Esophagus mucosa (tissue), 1 donor: ENCODE measurements at regions not wholly inside any gene's neighbourhood (a gene's known extent, or its start where the extent isn't known, plus 50 kb on each side); places are given as distances from the start of the nearest gene placed in this dataset.
A peak's percentile ranks its signal among the peaks of the same experiment; 100 is the strongest.

Experiments used
- ATAC-seq: fragments of 200-7000 bp; cut with Tn5 transposase; one replicate; pipeline ENCODE4 v1.9.1; 2020
- donor health status: DM: yes; HTN: yes; CAD: no.

DNA sequence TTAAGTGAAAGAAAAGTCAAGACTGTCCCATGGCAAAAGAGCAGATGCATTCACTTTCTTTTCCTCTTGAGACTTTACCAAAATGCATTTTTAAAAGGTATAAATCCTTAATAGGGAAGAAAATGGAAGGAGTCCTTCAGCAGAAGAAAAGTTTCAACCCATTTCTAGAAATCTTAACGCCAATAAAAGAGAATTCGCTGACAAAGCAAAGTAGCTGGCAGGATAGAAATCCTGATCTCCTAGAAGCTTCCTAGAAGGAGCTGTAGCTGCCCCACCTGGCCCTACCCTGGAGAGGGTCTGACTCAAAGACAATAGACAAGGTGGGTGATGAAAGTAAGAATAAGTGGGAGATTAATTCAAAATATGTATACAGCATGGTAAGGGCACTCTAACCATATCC, 144.9 kb upstream of the PKDCC start:
- ATAC-seq, result no peak

DNA sequence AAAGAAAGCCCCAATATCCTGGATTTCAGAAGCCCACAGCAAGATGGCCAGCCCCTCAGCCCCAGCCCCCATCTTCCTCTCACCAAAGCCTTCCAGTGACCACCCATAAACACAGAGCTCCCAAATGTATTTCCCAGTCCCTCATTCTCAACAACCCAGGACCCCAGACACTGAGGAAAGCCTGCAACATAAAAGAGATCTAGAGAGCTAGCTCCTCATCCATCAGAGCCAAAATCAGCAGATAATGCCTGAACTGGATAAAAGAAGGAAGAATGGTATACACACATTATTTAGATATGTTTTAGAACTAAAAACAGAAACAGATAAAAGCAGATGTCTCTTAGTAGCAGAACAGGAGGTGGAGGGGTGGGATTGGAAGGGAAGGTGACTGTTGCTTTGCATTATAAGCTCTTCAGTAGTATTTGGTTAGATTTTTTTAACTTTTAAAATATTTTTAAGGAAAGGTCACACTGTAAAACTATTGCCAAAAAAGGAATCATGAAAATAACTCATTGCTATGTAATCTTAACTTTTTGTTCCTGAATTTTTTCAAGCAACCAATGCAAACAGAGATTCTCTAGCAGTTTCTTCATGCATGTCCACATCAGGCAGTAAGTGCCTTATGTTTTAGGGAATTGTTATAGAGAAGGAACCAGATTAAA, 144.2 kb upstream of the PKDCC start:
- ATAC-seq, result no peak

DNA sequence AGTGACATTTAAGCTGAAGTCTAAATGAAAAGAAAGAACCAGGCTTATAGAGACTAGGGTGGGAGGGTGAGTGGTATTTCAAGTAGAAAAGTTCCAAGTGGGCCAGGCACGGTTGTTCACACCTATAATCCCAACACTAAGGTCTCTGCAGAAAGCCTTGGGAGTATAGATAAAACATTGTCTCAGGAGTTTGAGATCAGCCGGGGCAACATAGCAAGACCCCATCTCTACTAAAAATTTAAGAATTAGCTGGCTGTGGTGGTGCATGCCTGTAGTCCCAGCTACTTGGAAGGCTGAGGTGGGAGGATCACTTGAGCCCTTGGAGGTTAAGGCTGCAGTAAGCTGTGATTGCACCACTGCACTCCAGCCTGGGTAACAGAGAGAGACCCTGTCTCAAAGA, 143.4 kb upstream of the PKDCC start:
- no peak for ATAC-seq

- peak; percentile 54 for ATAC-seq
These were observed 142.1 kb upstream of the PKDCC start for GRCh38 chr2:41905597-41906337.

GRCh38 chr2:41906338-41906725, 141.5 kb upstream of the PKDCC start:
- no peak for ATAC-seq

DNA sequence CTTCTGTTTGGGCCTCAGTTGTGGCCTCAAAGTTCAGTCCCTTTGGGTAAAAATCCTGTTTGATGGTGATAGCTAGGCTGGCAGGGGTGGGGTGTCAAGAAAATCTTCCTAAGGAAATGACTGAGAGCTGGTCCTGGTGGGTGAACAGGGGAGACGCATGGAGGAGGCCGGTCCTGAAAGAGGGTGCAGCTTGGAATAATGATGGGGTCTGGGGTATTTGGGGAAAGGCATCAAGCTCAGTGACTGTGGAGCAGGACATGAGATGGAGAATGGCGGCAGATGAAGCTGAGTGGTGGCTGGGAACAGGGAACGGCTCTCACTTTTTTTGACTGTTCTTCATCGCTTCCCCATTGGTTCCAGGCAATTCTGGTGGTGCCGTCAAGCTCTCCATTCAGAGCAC, 140.7 kb upstream of the PKDCC start:
- no peak for ATAC-seq

DNA sequence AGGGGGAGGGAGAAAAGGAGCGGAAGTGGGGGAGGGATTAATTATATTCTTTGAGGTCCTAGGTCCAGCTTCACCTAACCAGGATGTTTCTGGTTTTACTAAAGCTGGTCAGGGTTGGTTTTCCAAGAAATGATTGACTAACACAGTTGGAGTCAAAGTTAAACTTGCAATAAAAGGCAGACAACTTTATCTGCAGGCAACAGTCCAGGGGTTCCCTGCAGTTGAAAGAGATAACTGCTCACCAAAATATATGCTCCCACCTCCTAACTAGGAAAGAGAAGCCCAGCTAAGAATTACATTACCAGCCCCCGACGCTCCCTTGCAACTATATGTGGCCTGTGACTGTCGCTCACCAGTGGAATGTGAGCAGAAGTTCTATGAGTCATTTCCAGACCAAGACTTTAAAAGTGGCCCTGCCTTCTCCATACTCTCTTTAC, 140.0 kb upstream of the PKDCC start:
- ATAC-seq, result no peak

GRCh38 chr2:41908349-41908748, 139.5 kb upstream of the PKDCC start:
- no peak for ATAC-seq

DNA sequence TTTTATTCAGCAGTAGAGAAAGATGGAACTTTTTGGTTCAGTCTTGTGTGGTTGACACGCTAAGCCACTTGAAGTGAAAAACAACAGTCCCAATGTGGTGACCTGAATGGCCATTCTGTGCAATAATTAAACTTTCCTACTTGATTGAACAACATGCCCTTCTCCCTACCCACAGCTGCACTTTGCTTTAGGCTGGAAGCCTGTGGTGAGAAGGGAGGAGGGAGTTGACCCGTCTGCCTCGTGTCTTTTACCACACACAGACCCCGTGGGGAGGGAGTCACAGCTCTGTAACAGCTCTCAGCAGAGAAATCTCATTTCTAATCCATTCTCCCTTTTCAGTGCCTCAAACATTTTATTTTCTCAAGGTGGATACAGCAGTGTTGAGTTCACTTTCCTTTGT, 138.2 kb upstream of the PKDCC start:
- ATAC-seq, result no peak

DNA sequence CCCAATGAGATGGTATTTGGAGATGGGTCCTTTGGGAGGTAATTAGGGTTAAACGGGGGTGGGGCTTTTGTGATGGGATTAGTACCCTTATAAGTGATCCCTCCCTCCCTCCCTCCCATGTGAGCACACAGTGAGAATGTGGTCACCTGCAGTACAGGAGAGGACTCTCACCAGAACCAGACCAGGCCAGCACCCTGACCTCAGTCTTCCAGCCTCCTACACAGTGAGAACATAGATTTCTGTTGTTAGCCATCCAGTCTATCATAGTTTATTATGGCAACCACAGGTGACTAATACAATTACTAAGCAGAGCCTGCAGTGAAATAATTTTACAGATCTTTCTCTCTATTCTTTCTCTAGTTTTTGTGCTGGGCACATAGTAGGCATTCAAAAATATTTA, 137.7 kb upstream of the PKDCC start:
- no peak for ATAC-seq

DNA sequence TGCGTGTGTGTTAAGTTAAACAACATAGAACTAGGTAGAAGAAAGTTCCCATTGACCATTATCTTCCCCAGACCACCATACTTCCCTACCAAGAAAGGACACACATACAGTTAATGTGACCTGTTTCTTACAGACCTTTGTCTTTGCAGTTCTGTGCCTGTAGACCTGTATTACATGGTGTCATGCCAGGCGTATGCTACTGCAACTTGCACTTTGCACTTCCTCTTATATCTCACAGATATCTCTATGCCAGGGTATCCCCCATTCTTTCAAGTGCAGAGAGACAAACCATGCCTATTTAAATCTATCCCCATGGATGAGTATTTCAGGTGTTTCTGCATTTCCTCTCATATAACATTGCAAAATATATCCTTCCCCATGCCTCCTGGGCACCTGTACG, 136.8 kb upstream of the PKDCC start:
- no peak for ATAC-seq

DNA sequence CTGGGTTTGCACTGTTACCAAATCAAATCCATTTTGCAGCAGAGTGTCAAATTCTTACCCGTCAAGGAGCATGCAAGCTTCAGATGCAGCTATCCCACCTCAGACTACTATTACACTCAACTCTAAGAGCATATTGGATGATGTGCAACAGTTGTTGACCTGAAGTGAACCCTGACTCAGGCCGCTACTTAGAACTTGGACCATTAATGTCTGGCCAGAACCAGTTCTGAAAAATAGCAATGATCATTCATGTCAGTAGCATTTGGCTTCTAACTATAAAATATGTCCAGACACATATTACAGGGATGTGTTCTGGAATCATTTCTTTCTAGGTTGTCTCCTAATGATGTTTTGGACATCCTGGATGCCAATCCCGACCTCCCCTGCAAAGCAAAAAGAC, 135.5 kb upstream of the PKDCC start:
- ATAC-seq, result no peak

DNA sequence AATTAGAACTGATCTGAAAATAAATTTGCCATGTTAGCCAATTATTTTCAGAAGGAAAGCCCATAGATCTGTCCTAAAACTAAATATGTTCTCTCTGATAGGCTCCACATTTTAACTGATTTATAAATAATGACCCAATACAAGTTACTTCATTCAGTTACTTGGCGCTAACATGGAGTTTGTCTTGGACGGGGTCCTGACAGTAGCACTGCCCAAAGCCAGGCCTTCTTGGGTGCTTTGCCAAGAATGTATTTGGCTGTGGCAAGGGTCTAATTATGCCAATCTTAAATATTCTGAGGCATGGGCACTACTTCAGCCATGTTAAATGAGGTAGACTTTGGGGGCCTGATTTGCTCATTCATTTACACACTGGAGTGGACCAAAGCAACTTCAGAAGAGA, 135.0 kb upstream of the PKDCC start:
- ATAC-seq, result no peak

DNA sequence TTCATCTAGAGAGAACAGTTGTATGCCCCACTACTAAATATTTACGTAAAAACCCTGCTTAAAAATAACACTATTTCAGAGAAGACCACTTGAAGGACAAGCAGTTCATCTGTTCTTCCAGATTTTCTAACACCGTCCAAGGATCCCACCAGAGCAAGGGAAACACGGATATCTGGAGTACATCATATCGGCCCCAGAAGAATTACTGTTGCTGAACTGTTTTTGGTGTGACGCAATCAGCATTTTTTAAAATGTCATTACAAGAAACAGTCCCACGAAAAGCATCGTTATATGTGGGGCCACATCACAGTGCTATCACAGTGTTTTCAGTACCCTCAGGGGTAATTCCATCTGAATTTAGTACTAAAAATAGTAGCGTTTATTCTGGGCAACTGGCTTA, 134.5 kb upstream of the PKDCC start:
- no peak for ATAC-seq

- no peak for ATAC-seq
These were observed 133.8 kb upstream of the PKDCC start for GRCh38 chr2:41913921-41914609.

- ATAC-seq, result no peak
These were observed 132.9 kb upstream of the PKDCC start for GRCh38 chr2:41914936-41915335.

- no peak for ATAC-seq
These were observed 131.6 kb upstream of the PKDCC start for GRCh38 chr2:41916177-41916576.

DNA sequence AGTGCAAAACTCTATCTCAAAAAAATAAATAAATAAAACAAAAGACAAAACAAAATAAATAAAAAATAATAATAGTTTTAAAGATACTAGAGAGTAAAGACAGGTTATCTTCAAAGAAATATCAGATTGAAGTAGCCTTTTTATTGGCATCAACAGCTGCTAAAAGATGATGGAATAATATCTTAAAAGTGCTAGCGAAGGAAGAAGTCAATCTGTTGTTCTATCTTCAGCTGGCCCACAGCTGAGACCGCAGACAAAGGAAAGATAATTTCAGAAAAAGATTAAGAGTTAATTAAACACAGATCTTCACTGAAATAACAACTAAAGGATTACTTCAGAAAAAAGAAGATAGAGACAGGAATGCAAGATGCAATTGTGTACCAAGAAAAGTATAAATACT, 130.2 kb upstream of the PKDCC start:
- no peak for ATAC-seq

DNA sequence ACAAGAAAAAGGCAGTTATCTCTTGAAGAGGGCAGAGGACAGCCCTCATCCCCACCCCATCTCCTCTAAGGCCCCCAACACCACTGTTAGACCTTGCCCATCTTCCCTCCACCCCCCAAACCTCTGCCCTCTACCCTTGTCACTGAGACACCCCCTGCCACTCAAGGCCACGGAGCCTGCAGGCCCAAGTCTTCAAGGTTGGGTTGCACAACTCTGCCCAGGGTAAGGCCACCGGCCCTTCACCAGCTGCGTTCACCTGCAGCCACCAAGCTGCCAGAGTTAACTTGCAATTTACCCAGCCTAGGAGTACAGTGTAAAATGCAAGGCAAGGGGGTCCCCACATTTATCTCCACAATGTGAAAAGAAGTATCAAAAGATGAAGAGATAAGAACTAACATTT, 128.7 kb upstream of the PKDCC start:
- no peak for ATAC-seq

DNA sequence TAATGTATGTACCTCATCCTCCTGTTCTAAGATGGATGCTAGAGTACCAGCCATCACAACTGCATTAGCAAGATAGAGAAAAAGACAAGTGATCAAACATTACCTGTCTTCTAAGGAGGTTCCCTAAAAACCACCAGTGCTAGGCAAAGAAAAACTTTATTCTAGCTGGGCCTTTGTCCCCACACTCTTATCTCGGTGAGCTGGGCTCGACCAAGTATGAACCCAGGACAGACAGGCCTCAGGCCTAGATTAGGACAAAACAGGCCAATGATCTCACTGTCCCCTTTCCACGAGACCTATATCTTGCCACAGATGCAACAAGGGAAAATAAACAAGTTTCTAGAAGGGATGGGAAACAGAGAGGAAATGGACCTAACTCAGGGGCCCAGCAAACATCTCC, 127.6 kb upstream of the PKDCC start:
- ATAC-seq, result no peak

DNA sequence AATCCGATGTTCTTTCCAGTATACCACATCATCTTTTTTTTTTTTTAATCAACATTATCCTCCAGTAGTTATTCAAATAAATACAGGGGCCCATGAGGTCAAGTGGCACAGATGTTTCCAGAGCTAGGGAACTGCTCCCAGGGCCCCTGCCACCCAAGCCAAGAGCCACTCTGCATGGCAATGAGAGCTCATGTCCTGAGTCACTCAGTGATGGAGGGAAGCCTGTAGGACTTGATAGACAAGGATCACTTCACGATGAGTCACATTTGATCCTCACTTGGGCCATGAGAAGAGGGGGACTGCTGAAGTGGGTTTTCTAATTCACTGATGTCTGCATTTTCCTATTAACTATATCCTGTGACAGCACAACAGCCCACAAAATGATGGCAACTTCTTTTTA, 127.0 kb upstream of the PKDCC start:
- peak; percentile 75 for ATAC-seq

- ATAC-seq, result peak; percentile 69
These were observed 125.6 kb upstream of the PKDCC start for GRCh38 chr2:41922177-41922576.

DNA sequence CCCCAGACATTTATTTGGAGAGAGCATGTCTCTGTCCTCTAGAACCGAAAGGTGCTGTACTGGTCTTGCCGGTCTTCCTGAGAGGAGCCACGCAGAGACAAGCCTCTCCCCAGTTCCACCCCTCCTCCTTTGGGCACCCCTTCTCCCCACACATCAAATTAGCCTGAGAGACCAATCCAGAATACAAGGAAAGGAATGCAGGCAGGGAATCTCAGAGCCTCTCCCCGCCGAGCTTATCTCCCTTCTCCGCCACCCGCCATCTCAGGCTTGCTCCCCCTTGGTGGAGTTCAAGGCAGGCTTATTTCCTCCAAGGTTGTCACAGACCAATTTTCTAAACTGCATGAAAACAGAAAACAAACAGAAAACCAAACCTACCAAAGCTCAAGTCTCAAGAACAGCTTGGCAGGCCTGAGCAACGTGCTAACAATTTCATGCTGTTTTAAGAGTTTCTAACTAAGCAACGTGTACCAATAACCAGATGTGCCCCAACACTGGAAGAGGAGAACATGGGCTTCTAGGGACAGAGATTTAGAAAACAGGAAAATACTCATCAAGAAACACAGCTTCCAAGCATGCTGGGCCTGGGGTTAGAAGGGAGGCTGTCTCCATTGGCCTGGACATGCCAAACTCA, 124.5 kb upstream of the PKDCC start:
- peak; percentile 21 for ATAC-seq

DNA sequence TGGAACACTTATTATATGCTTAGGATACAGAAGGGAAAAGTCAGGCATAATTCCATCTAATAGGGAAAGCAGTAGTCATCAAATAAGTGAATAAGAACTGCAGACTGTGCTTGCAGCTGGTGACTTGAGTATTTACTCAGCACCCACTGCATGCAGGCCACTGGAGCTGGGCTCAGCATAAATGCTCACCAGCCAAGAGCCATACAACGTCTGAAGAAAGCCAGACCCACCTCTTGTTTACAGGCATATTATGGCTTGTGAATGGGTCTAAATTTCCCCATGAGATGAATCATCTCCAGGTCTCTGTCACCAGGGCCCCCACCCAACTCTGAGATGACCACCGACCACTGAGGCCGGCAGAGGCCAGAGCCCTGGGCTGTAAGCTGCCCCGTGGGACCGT, 123.8 kb upstream of the PKDCC start:
- ATAC-seq, result no peak
